ENCODE measurements at regions not wholly inside any gene's neighbourhood (a gene's known extent, or its start where the extent isn't known, plus 50 kb on each side); places are given as distances from the start of the nearest gene placed in this dataset.

DNA sequence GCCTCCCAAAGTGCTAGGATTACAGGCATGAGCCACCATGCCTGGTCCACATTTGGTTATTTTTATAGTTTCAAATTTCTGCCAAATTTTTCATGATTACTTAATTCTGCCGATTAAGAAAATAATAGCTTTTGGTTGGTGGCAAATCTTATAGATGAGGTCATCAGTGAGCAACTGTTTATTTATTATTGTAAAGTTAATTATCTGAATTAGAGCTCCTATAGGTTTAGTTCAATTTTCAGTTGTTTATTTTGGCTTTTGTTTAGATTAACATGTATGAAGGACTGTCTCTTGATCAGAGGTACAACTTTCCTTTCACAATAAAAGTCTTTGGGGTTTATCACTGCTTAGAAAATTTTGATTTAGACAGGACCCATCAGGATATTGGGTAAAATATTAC, 262.2 kb downstream of the SLC7A11 start:
- ChIA-PET POLR2A (no interaction called here), CTCF (no interaction called here)
- no peak for DNase-seq (ENCODE audit: low read depth, low spot score)
- intact Hi-C loops (cut with micrococcal nuclease; ENCODE audit: unreplicated experiment) = no loop called here
- in situ Hi-C loops (cut with HindIII; ENCODE audit: low pct_unique_long_range_greater_than_20kb, low sequenced_read_pairs) = no loop called here
- ATAC-seq = no peak
- H3K9me3 ChIP-seq (ENCODE audit: control insufficient read depth, insufficient read depth, low read depth, low read length) = no peaks in the 10 kb centered on the region
- no peaks in the 10 kb centered on the region for H3K27me3 ChIP-seq (ENCODE audit: control insufficient read depth, insufficient read depth, low read length)
- BruUV-seq (replicated peaks) = no TSS peak
- H3K4me1 ChIP-seq (ENCODE audit: control insufficient read depth, insufficient read depth, low read length) = no peaks in the 10 kb centered on the region
- no peaks in the 10 kb centered on the region for H3K36me3 ChIP-seq (ENCODE audit: control insufficient read depth, insufficient read depth, low read length)
- TF ChIP-seq, protein P1, sequence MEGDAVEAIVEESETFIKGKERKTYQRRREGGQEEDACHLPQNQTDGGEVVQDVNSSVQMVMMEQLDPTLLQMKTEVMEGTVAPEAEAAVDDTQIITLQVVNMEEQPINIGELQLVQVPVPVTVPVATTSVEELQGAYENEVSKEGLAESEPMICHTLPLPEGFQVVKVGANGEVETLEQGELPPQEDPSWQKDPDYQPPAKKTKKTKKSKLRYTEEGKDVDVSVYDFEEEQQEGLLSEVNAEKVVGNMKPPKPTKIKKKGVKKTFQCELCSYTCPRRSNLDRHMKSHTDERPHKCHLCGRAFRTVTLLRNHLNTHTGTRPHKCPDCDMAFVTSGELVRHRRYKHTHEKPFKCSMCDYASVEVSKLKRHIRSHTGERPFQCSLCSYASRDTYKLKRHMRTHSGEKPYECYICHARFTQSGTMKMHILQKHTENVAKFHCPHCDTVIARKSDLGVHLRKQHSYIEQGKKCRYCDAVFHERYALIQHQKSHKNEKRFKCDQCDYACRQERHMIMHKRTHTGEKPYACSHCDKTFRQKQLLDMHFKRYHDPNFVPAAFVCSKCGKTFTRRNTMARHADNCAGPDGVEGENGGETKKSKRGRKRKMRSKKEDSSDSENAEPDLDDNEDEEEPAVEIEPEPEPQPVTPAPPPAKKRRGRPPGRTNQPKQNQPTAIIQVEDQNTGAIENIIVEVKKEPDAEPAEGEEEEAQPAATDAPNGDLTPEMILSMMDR (IDR thresholded peaks at IDR 0.05) = no peak
- TF ChIP-seq TCF7L2 (IDR thresholded peaks at IDR 0.05; ENCODE audit: low read depth, low read length) = no peak
- no peak for TF ChIP-seq SIN3A (IDR thresholded peaks at IDR 0.05; ENCODE audit: borderline replicate concordance, insufficient read depth, low read depth, low read length)
- no peak for TF ChIP-seq POLR2AphosphoS5 (IDR thresholded peaks at IDR 0.05; ENCODE audit: low read depth, low read length)
- TF ChIP-seq, protein P2, sequence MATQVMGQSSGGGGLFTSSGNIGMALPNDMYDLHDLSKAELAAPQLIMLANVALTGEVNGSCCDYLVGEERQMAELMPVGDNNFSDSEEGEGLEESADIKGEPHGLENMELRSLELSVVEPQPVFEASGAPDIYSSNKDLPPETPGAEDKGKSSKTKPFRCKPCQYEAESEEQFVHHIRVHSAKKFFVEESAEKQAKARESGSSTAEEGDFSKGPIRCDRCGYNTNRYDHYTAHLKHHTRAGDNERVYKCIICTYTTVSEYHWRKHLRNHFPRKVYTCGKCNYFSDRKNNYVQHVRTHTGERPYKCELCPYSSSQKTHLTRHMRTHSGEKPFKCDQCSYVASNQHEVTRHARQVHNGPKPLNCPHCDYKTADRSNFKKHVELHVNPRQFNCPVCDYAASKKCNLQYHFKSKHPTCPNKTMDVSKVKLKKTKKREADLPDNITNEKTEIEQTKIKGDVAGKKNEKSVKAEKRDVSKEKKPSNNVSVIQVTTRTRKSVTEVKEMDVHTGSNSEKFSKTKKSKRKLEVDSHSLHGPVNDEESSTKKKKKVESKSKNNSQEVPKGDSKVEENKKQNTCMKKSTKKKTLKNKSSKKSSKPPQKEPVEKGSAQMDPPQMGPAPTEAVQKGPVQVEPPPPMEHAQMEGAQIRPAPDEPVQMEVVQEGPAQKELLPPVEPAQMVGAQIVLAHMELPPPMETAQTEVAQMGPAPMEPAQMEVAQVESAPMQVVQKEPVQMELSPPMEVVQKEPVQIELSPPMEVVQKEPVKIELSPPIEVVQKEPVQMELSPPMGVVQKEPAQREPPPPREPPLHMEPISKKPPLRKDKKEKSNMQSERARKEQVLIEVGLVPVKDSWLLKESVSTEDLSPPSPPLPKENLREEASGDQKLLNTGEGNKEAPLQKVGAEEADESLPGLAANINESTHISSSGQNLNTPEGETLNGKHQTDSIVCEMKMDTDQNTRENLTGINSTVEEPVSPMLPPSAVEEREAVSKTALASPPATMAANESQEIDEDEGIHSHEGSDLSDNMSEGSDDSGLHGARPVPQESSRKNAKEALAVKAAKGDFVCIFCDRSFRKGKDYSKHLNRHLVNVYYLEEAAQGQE (IDR thresholded peaks at IDR 0.05; ENCODE audit: insufficient read depth in 1 of 2, low read depth in 2 of 2, low read length in 1 of 2) = no peak
- H3K27ac ChIP-seq (ENCODE audit: low read length) = no peak overlapping the region
- no peak overlapping the region for H3K4me3 ChIP-seq (ENCODE audit: low read depth in 2 of 2, low read length in 2 of 2)

DNA sequence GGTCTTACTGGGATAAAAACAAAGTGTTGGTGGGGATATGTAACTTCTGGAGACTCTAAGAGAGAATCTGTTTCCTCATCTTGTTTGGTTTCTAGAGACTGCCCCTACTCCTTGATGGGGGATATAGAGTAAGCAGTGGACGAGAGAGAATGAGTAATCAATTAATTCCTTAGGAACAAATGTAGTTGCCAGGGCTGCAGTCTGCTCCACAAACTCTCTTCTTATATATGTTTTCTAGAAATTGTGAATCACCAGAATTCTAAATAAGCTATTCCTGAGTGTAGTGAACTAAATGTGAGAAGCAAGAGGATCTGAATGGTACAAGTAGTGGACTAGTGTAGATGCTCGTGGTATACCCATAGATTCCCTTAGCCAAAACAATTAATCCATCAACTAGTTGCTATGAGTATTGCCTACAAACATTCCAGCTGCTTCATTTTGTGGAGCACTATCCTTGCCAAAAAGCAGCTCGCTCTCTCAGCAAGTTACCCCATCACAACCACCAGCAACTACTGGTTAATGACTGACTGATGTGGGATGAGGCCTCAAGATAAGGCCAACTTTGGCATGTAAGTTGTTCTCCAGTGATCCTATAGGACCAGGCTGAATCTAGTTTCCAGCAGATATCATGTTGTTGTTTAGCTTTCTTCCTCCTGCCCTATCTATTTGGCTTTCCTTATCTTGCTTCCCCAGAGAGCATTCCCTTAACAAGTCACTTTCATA, 273.0 kb downstream of the SLC7A11 start:
- Histone ChIP-seq H3K4me3 (ENCODE audit: low read depth in 2 of 2, low read length in 2 of 2) (no peak overlapping the region), H3K9me3 (ENCODE audit: control insufficient read depth, insufficient read depth, low read depth, low read length) (no peaks in the 10 kb centered on the region), H3K27me3 (ENCODE audit: control insufficient read depth, insufficient read depth, low read length) (no peaks in the 10 kb centered on the region), H3K36me3 (ENCODE audit: control insufficient read depth, insufficient read depth, low read length) (no peaks in the 10 kb centered on the region), H3K27ac (ENCODE audit: low read length) (no peak overlapping the region), H3K4me1 (ENCODE audit: control insufficient read depth, insufficient read depth, low read length) (no peaks in the 10 kb centered on the region)
- TF ChIP-seq POLR2AphosphoS5 (IDR thresholded peaks at IDR 0.05; ENCODE audit: low read depth, low read length) (no peak), SIN3A (IDR thresholded peaks at IDR 0.05; ENCODE audit: borderline replicate concordance, insufficient read depth, low read depth, low read length) (no peak), TCF7L2 (IDR thresholded peaks at IDR 0.05; ENCODE audit: low read depth, low read length) (no peak)
- TF ChIP-seq, protein P1 (IDR thresholded peaks at IDR 0.05) = no peak
- TF ChIP-seq, protein P2 (IDR thresholded peaks at IDR 0.05; ENCODE audit: insufficient read depth in 1 of 2, low read depth in 2 of 2, low read length in 1 of 2) = no peak
- intact Hi-C loops (cut with micrococcal nuclease; ENCODE audit: unreplicated experiment) = no loop called here
- POLR2A ChIA-PET = no interaction called here
- no peak for ATAC-seq
- in situ Hi-C loops (cut with HindIII; ENCODE audit: low pct_unique_long_range_greater_than_20kb, low sequenced_read_pairs) = no loop called here
- no peak for DNase-seq (ENCODE audit: low read depth, low spot score)
- BruUV-seq (replicated peaks) = no TSS peak
- CTCF ChIA-PET = no interaction called here

All from Panc1 (cell line).